ENCODE measurements at regions not wholly inside any gene's neighbourhood (a gene's known extent, or its start where the extent isn't known, plus 50 kb on each side); places are given as distances from the start of the nearest gene placed in this dataset.

DNA sequence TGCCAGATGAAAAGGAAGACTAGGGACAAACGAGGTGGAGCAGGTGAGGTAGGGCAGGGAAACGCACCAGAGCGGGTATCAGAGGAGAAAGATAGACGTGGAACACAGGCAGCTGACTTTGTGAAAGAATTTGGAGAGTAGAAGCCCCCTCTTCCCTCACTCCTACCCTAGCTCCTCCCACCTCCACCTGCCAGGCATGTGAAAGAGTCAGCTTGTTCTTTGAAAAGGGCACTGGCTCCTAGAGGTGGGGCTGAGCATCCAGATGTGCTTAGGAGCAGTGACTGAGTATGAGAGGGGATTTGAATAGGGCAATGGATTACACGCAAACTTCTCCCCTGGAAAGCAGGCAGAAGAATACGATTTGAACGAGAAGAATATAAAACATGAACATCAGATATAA is 174.2 kb upstream of the INHBA start:
- Histone ChIP-seq H3K27me3 (ENCODE audit: control insufficient read depth in 4 of 4, insufficient read depth in 4 of 4, low read length in 3 of 4) (peaks cover 0 to 4% (median 0%) of the 10 kb centered on the region in 4 donors), H3K9ac (ENCODE audit: low read depth in 1 of 2, low read length in 2 of 2) (no peak overlapping the region), H3K4me3 (ENCODE audit: low read depth in 1 of 3, low read length in 3 of 3) (no peak overlapping the region), H3K4me1 (ENCODE audit: control insufficient read depth in 4 of 4, insufficient read depth in 4 of 4, low read length in 3 of 4) (no peaks in the 10 kb centered on the region), H3K27ac (ENCODE audit: low read depth in 1 of 2, low read length in 2 of 2) (no peak overlapping the region), H3K9me3 (ENCODE audit: control insufficient read depth in 4 of 4, low read length in 3 of 4) (no peaks in the 10 kb centered on the region), H3K36me3 (ENCODE audit: control insufficient read depth in 4 of 4, insufficient read depth in 3 of 4, low read depth in 1 of 4, low read length in 3 of 4) (no peaks in the 10 kb centered on the region)
- WGBS, result 70% methylated on average over 7 of the region's 7 CpGs
- no peak for DNase-seq (ENCODE audit: low spot score)
- TF ChIP-seq RAD21 (IDR thresholded peaks at IDR 0.05) (no peak), EGR1 (IDR thresholded peaks at IDR 0.05; ENCODE audit: low read depth in 2 of 2) (no peak), FOXA1 (IDR thresholded peaks at IDR 0.05) (no peak), RXRA (IDR thresholded peaks at IDR 0.05) (no peak), FOXA2 (IDR thresholded peaks at IDR 0.05) (no peak), SP1 (IDR thresholded peaks at IDR 0.05) (no peak), HNF4A (conservative IDR thresholded peaks at IDR 0.05) (no peak), NR2F2 (IDR thresholded peaks at IDR 0.05) (no peak), YY1 (IDR thresholded peaks at IDR 0.05) (no peak), HNF4G (IDR thresholded peaks at IDR 0.05) (no peak), GABPA (IDR thresholded peaks at IDR 0.05 in 1 of 2, conservative IDR thresholded peaks at IDR 0.05 in 1 of 2) (no peak), TAF1 (conservative IDR thresholded peaks at IDR 0.05) (no peak), JUND (IDR thresholded peaks at IDR 0.05) (no peak)
- TF ChIP-seq, protein P1, sequence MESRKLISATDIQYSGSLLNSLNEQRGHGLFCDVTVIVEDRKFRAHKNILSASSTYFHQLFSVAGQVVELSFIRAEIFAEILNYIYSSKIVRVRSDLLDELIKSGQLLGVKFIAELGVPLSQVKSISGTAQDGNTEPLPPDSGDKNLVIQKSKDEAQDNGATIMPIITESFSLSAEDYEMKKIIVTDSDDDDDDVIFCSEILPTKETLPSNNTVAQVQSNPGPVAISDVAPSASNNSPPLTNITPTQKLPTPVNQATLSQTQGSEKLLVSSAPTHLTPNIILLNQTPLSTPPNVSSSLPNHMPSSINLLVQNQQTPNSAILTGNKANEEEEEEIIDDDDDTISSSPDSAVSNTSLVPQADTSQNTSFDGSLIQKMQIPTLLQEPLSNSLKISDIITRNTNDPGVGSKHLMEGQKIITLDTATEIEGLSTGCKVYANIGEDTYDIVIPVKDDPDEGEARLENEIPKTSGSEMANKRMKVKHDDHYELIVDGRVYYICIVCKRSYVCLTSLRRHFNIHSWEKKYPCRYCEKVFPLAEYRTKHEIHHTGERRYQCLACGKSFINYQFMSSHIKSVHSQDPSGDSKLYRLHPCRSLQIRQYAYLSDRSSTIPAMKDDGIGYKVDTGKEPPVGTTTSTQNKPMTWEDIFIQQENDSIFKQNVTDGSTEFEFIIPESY (IDR thresholded peaks at IDR 0.05), result no peak
- TF ChIP-seq, protein P2, sequence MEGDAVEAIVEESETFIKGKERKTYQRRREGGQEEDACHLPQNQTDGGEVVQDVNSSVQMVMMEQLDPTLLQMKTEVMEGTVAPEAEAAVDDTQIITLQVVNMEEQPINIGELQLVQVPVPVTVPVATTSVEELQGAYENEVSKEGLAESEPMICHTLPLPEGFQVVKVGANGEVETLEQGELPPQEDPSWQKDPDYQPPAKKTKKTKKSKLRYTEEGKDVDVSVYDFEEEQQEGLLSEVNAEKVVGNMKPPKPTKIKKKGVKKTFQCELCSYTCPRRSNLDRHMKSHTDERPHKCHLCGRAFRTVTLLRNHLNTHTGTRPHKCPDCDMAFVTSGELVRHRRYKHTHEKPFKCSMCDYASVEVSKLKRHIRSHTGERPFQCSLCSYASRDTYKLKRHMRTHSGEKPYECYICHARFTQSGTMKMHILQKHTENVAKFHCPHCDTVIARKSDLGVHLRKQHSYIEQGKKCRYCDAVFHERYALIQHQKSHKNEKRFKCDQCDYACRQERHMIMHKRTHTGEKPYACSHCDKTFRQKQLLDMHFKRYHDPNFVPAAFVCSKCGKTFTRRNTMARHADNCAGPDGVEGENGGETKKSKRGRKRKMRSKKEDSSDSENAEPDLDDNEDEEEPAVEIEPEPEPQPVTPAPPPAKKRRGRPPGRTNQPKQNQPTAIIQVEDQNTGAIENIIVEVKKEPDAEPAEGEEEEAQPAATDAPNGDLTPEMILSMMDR (IDR thresholded peaks at IDR 0.05; ENCODE audit: low read depth, low read length, missing input control), result no peak
- TF ChIP-seq, protein P3, sequence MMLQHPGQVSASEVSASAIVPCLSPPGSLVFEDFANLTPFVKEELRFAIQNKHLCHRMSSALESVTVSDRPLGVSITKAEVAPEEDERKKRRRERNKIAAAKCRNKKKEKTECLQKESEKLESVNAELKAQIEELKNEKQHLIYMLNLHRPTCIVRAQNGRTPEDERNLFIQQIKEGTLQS (IDR thresholded peaks at IDR 0.05), result no peak
- TF ChIP-seq, protein P4, sequence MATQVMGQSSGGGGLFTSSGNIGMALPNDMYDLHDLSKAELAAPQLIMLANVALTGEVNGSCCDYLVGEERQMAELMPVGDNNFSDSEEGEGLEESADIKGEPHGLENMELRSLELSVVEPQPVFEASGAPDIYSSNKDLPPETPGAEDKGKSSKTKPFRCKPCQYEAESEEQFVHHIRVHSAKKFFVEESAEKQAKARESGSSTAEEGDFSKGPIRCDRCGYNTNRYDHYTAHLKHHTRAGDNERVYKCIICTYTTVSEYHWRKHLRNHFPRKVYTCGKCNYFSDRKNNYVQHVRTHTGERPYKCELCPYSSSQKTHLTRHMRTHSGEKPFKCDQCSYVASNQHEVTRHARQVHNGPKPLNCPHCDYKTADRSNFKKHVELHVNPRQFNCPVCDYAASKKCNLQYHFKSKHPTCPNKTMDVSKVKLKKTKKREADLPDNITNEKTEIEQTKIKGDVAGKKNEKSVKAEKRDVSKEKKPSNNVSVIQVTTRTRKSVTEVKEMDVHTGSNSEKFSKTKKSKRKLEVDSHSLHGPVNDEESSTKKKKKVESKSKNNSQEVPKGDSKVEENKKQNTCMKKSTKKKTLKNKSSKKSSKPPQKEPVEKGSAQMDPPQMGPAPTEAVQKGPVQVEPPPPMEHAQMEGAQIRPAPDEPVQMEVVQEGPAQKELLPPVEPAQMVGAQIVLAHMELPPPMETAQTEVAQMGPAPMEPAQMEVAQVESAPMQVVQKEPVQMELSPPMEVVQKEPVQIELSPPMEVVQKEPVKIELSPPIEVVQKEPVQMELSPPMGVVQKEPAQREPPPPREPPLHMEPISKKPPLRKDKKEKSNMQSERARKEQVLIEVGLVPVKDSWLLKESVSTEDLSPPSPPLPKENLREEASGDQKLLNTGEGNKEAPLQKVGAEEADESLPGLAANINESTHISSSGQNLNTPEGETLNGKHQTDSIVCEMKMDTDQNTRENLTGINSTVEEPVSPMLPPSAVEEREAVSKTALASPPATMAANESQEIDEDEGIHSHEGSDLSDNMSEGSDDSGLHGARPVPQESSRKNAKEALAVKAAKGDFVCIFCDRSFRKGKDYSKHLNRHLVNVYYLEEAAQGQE (IDR thresholded peaks at IDR 0.05), result no peak
- TF ChIP-seq, protein P5, sequence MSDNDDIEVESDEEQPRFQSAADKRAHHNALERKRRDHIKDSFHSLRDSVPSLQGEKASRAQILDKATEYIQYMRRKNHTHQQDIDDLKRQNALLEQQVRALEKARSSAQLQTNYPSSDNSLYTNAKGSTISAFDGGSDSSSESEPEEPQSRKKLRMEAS (IDR thresholded peaks at IDR 0.05), result no peak
